Small intestine (tissue), 7 donors: ENCODE measurements at regions not wholly inside any gene's neighbourhood (a gene's known extent, or its start where the extent isn't known, plus 50 kb on each side); places are given as distances from the start of the nearest gene placed in this dataset.
A peak's percentile ranks its signal among the peaks of the same experiment; 100 is the strongest.

Experiments
- DNase-seq, 2 donors: peaks; one replicate each; pipeline versions ENCODE4 v3.0.0 to v3.0.0-alpha.2; 2013
- FAIRE-seq: peaks from 2 replicates; lab custom pipeline; 2012; peaks lifted over from hg19 to GRCh38; lab: Jason Lieb, UNC
- H3K27ac ChIP-seq, 3 donors: one replicate each; pipeline ENCODE4 v1.5.1; 2013; ENCODE audit warnings: low read length in 2 of 3, mild to moderate bottlenecking in 2 of 3, control low read depth in 1 of 3, inconsistent platforms in 1 of 3, low read depth in 1 of 3, moderate library complexity in 1 of 3
- H3K27me3 ChIP-seq, 3 donors: one replicate each; pipeline ENCODE4 v1.6.1; 2013; ENCODE audit warnings: low read length in 3 of 3, inconsistent platforms in 1 of 3; ENCODE audit not compliant: control insufficient read depth in 3 of 3, insufficient read depth in 3 of 3
- H3K36me3 ChIP-seq, 3 donors: one replicate each; pipeline ENCODE4 v1.6.1; 2013; ENCODE audit warnings: low read length in 3 of 3, inconsistent platforms in 1 of 3, low read depth in 1 of 3, mild to moderate bottlenecking in 1 of 3, moderate library complexity in 1 of 3; ENCODE audit not compliant: control insufficient read depth in 3 of 3, insufficient read depth in 2 of 3
- H3K4me1 ChIP-seq, 3 donors: one replicate each; pipeline ENCODE4 v1.6.1; 2013; ENCODE audit warnings: low read length in 2 of 3, inconsistent platforms in 1 of 3, low read depth in 1 of 3, mild to moderate bottlenecking in 1 of 3, moderate library complexity in 1 of 3; ENCODE audit not compliant: control insufficient read depth in 3 of 3, insufficient read depth in 2 of 3
- H3K4me3 ChIP-seq, 3 donors: one replicate each; pipeline ENCODE4 v1.5.1; 2013; ENCODE audit warnings: low read length in 3 of 3, control low read depth in 1 of 3, inconsistent platforms in 1 of 3, low read depth in 1 of 3, mild to moderate bottlenecking in 1 of 3, moderate library complexity in 1 of 3
- H3K9me3 ChIP-seq, 2 donors: one replicate each; pipeline ENCODE4 v1.6.1; 2013; ENCODE audit warnings: low read depth in 1 of 2, low read length in 1 of 2; ENCODE audit not compliant: control insufficient read depth in 2 of 2, insufficient read depth in 1 of 2
- WGBS, 3 donors: extraction: QIAGEN DNeasy Blood & Tissue Kit; methylation state at CpG; one replicate each; pipeline ENCODE4 v1.1.7; 2013; 5-methylcytosine and 5-hydroxymethylcytosine counted together
- donor health status: healthy with polysubstance abuse.
- donor health status: control.
- donor health status: control.
- donor health status: Bipolar disorder and iron deficiency.
- donor health status: healthy.

DNA sequence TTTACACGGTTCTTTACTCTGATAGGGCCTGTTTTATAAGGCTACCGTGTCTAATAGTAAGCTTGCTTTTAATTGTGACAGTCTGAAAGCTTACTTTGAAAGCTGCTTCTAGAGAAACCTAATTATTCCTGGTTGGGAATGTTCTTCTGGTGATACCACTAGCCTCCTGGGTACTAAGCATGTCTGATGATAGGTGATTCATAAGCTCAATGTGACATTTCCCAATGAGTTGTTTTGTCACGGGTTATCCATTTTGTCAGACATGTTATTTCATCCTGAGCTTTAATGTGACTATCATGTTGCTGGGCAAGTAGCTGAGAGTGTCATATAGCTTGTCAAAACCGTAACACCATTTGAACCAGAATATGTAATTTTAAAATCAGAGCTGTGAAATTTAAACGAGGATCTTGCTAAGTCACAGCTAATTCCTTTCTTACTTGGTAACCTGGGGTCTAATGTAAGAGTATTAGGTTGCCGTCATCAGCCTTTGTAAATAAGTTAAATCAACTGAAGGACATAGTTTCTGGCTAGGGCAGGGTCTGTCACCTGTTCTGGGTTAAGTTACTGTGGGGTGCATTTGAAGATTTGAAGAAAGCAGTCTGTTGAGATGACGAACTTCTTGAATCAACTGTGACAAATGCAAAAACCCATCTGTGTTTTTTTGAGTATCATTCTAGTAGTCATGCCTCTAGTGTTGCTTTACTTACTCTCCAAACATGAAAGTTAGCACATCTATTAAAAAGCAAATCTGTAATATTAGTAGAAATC is 529.2 kb downstream of the USP25 start:
- Histone ChIP-seq H3K27me3 (no peaks in the 10 kb centered on the region), H3K4me1 (no peaks in the 10 kb centered on the region), H3K36me3 (no peaks in the 10 kb centered on the region), H3K27ac (no peak overlapping the region), H3K4me3 (no peak overlapping the region), H3K9me3 (no peaks in the 10 kb centered on the region)
- 67 to 82% (median 67%) methylated on average over 7 of the region's 7 CpGs for WGBS, 3 donors
- DNase-seq (no peak), FAIRE-seq (no peak)

DNA sequence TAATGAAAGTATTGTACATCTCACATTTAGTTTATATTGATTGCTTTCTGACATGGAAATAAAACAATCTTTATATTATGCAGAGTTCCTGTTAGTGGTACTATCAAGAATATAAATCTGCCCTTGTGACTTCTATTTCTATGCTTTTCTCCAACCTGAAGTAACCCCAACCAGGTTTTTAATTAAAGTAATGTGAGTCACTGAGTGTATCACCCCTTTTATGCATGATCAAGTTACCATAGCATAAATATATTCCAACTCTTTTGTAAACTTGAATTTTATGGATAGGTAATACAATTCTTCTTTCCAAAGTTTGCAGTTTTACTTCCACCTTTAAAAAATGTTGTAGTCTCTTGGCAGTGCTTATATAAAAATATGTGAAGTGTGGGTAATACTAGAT is 532.3 kb downstream of the USP25 start:
- H3K4me1 ChIP-seq: no peaks in the 10 kb centered on the region
- no peak overlapping the region for H3K27ac ChIP-seq
- no peaks in the 10 kb centered on the region for H3K36me3 ChIP-seq
- no peak for DNase-seq
- H3K4me3 ChIP-seq: no peak overlapping the region
- FAIRE-seq: no peak
- no peaks in the 10 kb centered on the region for H3K9me3 ChIP-seq
- H3K27me3 ChIP-seq: no peaks in the 10 kb centered on the region

DNA sequence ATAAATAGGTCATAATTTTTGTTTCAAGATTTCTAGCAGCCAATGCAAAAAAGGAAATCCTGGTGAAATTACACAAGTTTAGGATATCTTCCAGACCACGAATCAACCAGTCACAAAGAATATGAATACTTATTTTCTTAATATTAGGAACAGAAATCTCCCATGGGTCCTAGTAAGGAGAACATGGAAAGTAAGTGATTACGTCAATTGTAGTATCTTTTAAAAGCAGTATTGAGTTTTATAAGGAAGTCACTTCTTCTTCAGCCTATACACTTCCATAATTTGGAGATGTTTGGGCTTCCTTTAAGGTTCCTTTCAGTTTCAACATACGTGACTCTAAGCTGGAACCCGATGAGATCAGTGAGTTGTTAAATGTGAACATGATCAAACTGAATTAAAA is 534.5 kb downstream of the USP25 start:
- Histone ChIP-seq H3K4me3 (no peak overlapping the region), H3K4me1 (no peaks in the 10 kb centered on the region), H3K36me3 (no peaks in the 10 kb centered on the region), H3K27ac (no peak overlapping the region), H3K27me3 (no peaks in the 10 kb centered on the region), H3K9me3 (no peaks in the 10 kb centered on the region)
- FAIRE-seq (no peak), DNase-seq (no peak)
- WGBS, 3 donors: 55 to 72% (median 69%) methylated on average over 4 of the region's 4 CpGs

DNA sequence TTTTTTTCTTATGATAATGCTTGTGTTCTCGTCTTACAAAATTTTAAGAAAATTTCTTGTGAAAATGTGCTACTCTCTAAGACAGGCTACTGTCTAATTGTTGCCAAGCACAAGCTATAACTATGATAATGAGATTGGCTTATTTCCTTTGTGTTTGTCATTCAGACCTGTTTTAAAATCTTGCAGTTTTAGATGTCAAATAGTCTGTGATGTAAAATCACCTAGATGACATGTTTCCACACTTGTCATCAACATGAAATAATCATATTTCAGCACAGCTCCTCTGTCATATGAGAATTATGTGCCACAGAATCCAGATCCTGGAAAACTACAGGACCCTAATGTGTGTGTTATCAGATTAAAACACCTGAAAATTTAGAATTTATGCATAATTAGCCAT is 539.7 kb downstream of the USP25 start:
- Histone ChIP-seq H3K4me1 (no peaks in the 10 kb centered on the region), H3K4me3 (no peak overlapping the region), H3K27ac (no peak overlapping the region), H3K9me3 (no peaks in the 10 kb centered on the region), H3K27me3 (no peaks in the 10 kb centered on the region), H3K36me3 (no peaks in the 10 kb centered on the region)
- 73 to 88% (median 81%) methylated on average over 1 of the region's 1 CpG for WGBS, 3 donors
- DNase-seq (no peak), FAIRE-seq (no peak)

DNA sequence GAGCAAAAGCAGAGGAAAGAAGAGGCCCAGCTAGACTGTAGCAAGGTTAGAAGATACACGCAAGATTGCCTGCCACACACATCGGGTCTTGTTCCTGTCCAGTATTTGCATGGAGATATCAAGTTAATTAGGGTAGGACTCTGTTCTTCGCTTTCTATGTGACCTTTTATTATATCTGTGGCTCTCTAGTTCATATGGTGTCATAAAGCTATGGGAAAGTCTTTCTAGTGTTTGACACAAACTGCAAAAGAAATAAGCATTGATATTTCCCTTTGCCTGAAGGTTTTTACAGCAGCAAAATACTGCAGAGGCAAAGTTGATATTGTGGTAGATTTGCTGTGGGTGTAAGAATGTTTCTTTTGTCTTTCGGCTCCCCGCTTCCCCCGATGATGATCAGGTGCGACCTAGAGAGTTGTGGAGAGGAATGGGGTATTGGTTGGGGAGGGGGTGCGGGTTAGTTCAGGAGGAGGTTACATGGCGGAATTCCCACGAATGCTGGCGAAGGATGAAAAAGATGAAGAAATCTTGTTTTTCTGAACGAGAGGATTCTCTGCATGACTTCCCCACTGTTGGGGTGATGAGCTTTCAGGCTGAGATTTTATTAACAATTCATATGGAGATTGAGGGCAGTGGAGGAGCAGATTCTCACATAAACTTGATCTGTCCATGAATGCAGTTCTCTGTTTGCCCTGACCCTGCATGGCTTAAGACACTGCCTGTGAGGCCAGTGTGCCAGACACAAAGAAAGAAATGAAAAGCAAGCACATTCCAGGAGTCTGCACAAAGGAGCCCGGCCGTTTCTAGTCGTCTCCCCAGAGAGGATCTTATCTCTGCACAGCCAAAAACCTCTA is 550.2 kb downstream of the USP25 start:
- DNase-seq (peak in 1 of 2 donors; percentile 9), FAIRE-seq (no peak)
- H3K27me3 ChIP-seq: no peaks in the 10 kb centered on the region
- H3K4me3 ChIP-seq: no peak overlapping the region
- no peak overlapping the region for H3K27ac ChIP-seq
- no peaks in the 10 kb centered on the region for H3K9me3 ChIP-seq
- no peaks in the 10 kb centered on the region for H3K36me3 ChIP-seq
- 51 to 64% (median 60%) methylated on average over 15 of the region's 15 CpGs for WGBS, 3 donors
- H3K4me1 ChIP-seq: no peaks in the 10 kb centered on the region

DNA sequence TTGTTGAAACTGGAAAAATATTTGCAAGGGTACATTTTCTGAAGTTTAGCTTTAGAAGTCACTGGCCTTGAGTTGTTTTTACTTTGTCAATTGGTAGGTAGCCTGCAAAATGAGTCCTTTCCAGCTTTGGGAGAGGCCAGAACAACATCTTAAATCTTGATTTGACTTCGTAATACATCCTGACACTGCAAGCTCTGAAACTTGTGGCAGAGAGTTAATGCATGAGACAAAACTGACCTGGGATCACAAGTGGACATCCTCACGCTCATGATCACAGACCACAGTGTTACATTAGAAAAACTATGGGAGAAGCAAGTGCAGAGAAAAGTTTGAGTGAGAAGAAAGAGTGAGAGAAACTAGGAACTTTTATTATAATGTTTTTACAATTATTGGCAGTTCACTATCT is 550.9 kb downstream of the USP25 start:
- H3K36me3 ChIP-seq: no peaks in the 10 kb centered on the region
- no peaks in the 10 kb centered on the region for H3K27me3 ChIP-seq
- no peaks in the 10 kb centered on the region for H3K9me3 ChIP-seq
- no peaks in the 10 kb centered on the region for H3K4me1 ChIP-seq
- FAIRE-seq: no peak
- DNase-seq: no peak
- H3K27ac ChIP-seq: no peak overlapping the region
- H3K4me3 ChIP-seq: no peak overlapping the region
- WGBS, 3 donors: 62 to 75% (median 71%) methylated on average over 2 of the region's 2 CpGs

DNA sequence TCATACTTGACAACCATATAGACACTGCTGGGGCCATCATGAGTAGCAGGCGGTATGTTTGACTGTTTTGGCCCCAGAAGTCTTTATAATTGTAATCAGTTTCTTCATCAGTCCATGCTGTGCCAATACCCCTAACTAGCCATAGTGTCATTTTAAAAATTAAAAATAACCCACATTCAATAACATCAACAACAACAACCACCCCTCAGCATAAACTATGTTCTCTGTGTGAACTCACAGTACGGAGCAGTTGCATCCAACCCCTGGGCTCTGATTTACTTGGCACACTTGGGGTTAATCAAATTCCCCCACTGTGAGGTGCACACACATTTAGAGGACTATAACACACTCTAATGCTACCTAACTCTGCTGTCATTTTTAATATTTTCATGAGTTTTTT is 553.7 kb downstream of the USP25 start:
- H3K36me3 ChIP-seq: no peaks in the 10 kb centered on the region
- H3K27ac ChIP-seq: no peak overlapping the region

DNA sequence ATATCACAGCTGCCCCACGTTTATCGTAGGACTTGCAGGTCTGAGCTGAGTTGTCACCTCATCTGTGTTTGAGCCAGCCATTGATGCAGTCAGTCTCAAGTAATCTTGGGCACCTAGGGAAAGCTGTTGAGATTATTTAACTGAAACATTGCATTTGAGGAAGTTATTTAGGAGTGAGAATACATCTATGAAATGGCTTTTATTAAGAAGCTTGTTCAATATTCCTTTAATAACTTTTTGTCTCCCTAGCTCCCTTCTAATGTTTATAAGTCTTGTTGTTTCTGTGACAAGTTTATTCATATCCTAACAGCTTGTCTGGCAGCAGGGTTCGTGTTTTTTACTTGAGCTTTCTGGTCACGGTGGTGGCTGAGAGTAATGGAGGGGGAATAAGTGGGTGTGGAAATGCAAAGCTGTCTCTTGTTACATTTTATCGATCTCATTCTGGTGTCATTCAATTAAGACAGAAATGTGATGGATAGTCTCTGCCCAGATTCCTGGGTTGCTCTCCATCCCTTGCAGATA is 555.9 kb downstream of the USP25 start:
- Histone ChIP-seq H3K9me3 (no peaks in the 10 kb centered on the region), H3K4me3 (no peak overlapping the region), H3K27ac (no peak overlapping the region), H3K36me3 (no peaks in the 10 kb centered on the region), H3K27me3 (no peaks in the 10 kb centered on the region), H3K4me1 (no peaks in the 10 kb centered on the region)
- DNase-seq (no peak), FAIRE-seq (no peak)
- WGBS, 3 donors: 31 to 51% (median 41%) methylated on average over 5 of the region's 5 CpGs

More for the DNA sequence above, 553.7 kb downstream of the USP25 start:
- H3K4me1 ChIP-seq: no peaks in the 10 kb centered on the region
- no peaks in the 10 kb centered on the region for H3K27me3 ChIP-seq
- DNase-seq (no peak), FAIRE-seq (no peak)
- no peaks in the 10 kb centered on the region for H3K9me3 ChIP-seq
- WGBS, 3 donors: 86 to 93% (median 92%) methylated on average over 2 of the region's 2 CpGs
- no peak overlapping the region for H3K4me3 ChIP-seq
